ENCODE measurements at regions not wholly inside any gene's neighbourhood (a gene's known extent, or its start where the extent isn't known, plus 50 kb on each side); places are given as distances from the start of the nearest gene placed in this dataset.

DNA sequence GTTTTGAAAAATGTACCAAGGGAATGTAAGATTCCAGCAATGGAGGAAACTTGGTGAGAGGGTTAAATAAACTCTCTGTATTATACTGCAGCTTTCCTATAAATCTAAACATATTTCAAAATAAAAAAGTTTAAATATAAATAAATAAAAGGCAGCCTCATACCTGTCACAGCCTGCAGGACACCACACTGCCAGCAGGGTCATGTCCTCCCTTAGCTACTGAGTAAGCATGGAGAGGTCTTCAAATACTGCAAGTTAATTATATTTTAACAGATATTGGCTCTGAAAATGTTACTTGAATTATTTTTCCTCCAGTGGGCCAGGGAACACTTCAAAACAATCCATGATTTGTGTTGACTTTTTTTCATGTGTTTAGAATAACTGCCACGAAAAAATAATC, 852.8 kb upstream of the PCDH7 start:
- TF ChIP-seq, protein P1, sequence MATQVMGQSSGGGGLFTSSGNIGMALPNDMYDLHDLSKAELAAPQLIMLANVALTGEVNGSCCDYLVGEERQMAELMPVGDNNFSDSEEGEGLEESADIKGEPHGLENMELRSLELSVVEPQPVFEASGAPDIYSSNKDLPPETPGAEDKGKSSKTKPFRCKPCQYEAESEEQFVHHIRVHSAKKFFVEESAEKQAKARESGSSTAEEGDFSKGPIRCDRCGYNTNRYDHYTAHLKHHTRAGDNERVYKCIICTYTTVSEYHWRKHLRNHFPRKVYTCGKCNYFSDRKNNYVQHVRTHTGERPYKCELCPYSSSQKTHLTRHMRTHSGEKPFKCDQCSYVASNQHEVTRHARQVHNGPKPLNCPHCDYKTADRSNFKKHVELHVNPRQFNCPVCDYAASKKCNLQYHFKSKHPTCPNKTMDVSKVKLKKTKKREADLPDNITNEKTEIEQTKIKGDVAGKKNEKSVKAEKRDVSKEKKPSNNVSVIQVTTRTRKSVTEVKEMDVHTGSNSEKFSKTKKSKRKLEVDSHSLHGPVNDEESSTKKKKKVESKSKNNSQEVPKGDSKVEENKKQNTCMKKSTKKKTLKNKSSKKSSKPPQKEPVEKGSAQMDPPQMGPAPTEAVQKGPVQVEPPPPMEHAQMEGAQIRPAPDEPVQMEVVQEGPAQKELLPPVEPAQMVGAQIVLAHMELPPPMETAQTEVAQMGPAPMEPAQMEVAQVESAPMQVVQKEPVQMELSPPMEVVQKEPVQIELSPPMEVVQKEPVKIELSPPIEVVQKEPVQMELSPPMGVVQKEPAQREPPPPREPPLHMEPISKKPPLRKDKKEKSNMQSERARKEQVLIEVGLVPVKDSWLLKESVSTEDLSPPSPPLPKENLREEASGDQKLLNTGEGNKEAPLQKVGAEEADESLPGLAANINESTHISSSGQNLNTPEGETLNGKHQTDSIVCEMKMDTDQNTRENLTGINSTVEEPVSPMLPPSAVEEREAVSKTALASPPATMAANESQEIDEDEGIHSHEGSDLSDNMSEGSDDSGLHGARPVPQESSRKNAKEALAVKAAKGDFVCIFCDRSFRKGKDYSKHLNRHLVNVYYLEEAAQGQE (IDR thresholded peaks at IDR 0.05; ENCODE audit: insufficient read depth in 1 of 2, low read depth in 2 of 2, low read length in 2 of 2) = no peak
- TF ChIP-seq POLR2AphosphoS5 (IDR thresholded peaks at IDR 0.05; ENCODE audit: low read depth, low read length) = no peak

All from PFSK-1 (cell line).